22Rv1 (cell line): ENCODE measurements at regions not wholly inside any gene's neighbourhood (a gene's known extent, or its start where the extent isn't known, plus 50 kb on each side); places are given as distances from the start of the nearest gene placed in this dataset.

ENCODE experiments used
- H3K27ac ChIP-seq: fragments of 450-650 bp; 2 replicates; pipeline ENCODE4 v1.5.1; 2017
- CTCF ChIP-seq: fragments of 450-650 bp; IDR thresholded peaks from 2 replicates; pipeline ENCODE4 v1.5.1; 2017; ENCODE audit warnings: mild to moderate bottlenecking
- ZFX ChIP-seq: fragments of 450-650 bp; IDR thresholded peaks from 2 replicates; pipeline ENCODE4 v1.6.1; 2017; ENCODE audit warnings: antibody characterized with exemption, borderline replicate concordance

- TF ChIP-seq ZFX (no peak), CTCF (no peak)
These were observed 401.6 kb upstream of the PFKP start for GRCh38 chr10:2665772-2666171.

GRCh38 chr10:2660276-2660675 is 407.1 kb upstream of the PFKP start:
- H3K27ac ChIP-seq = no peak overlapping the region
- no peak for TF ChIP-seq ZFX
- no peak for TF ChIP-seq CTCF

More at GRCh38 chr10:2665772-2666171, 401.6 kb upstream of the PFKP start:
- H3K27ac ChIP-seq = no peak overlapping the region

- no peak for TF ChIP-seq ZFX
- no peak for TF ChIP-seq CTCF
- H3K27ac ChIP-seq = no peak overlapping the region
These were observed 407.6 kb upstream of the PFKP start for GRCh38 chr10:2659660-2660209.

GRCh38 chr10:2658780-2659179 is 408.6 kb upstream of the PFKP start:
- no peak for TF ChIP-seq ZFX
- no peak for TF ChIP-seq CTCF
- H3K27ac ChIP-seq = no peak overlapping the region

- TF ChIP-seq ZFX = no peak
- no peak for TF ChIP-seq CTCF
- H3K27ac ChIP-seq = no peak overlapping the region
These were observed 417.0 kb upstream of the PFKP start for GRCh38 chr10:2650328-2650727.

- no peak overlapping the region for H3K27ac ChIP-seq
- TF ChIP-seq CTCF (no peak), ZFX (no peak)
These were observed 426.3 kb upstream of the PFKP start for GRCh38 chr10:2641028-2641427.

- TF ChIP-seq ZFX = no peak
- TF ChIP-seq CTCF = no peak
- no peak overlapping the region for H3K27ac ChIP-seq
These were observed 433.7 kb upstream of the PFKP start for GRCh38 chr10:2633630-2634029.
